Nephron (organoid): ENCODE measurements at regions not wholly inside any gene's neighbourhood (a gene's known extent, or its start where the extent isn't known, plus 50 kb on each side); places are given as distances from the start of the nearest gene placed in this dataset.

Source experiments
- H3K27ac Mint-ChIP-seq, 3 experiments: 2 replicates each; pipeline ENCODE4 v1.8.0; 2020; ENCODE audit warnings: mixed read lengths in 3 of 3, mild to moderate bottlenecking in 2 of 3, moderate library complexity in 1 of 3
- H3K27me3 Mint-ChIP-seq: 2 replicates; pipeline ENCODE4 v1.8.0; 2021; ENCODE audit warnings: low read depth, mild to moderate bottlenecking, moderate library complexity, mixed read lengths
- H3K36me3 Mint-ChIP-seq: 2 replicates; pipeline ENCODE4 v1.8.0; 2020; ENCODE audit warnings: low read depth, mixed read lengths
- H3K4me1 Mint-ChIP-seq: 2 replicates; pipeline ENCODE4 v1.8.0; 2020; ENCODE audit warnings: mixed read lengths
- H3K4me3 Mint-ChIP-seq, 3 experiments: 2 replicates each; pipeline ENCODE4 v1.8.0; 2020; ENCODE audit warnings: mild to moderate bottlenecking in 3 of 3, mixed read lengths in 3 of 3, moderate library complexity in 2 of 3
- H3K9me3 Mint-ChIP-seq: 2 replicates; pipeline ENCODE4 v1.8.0; 2020; ENCODE audit warnings: mixed read lengths
- CTCF ChIP-seq, 3 experiments: fragments of 200-600 bp; sonication (generic); IDR thresholded peaks; one replicate each; pipeline ENCODE4 v1.5.0; 2021; ENCODE audit warnings: antibody characterized with exemption in 3 of 3; ENCODE audit not compliant: unreplicated experiment in 3 of 3

GRCh38 chr6:113513086-113513485 is 344.1 kb upstream of the MARCKS start:
- Mint-ChIP-seq H3K4me3 (no peak overlapping the region), H3K27me3 (no peaks in the 10 kb centered on the region), H3K4me1 (peaks cover 10% of the 10 kb centered on the region), H3K27ac (peak overlapping the region in 2 of 3 experiments; percentile 3 to 15), H3K9me3 (no peaks in the 10 kb centered on the region), H3K36me3 (no peaks in the 10 kb centered on the region)
- TF ChIP-seq CTCF (IDR thresholded peaks at IDR 0.05; ENCODE audit: unreplicated experiment in 3 of 3), result no peak

GRCh38 chr6:113522376-113522775 is 334.8 kb upstream of the MARCKS start:
- Mint-ChIP-seq H3K9me3 (peaks cover 2% of the 10 kb centered on the region), H3K4me3 (no peak overlapping the region), H3K27me3 (no peaks in the 10 kb centered on the region), H3K36me3 (no peaks in the 10 kb centered on the region), H3K4me1 (no peaks in the 10 kb centered on the region), H3K27ac (no peak overlapping the region)
- TF ChIP-seq CTCF (IDR thresholded peaks at IDR 0.05; ENCODE audit: unreplicated experiment in 3 of 3), result no peak

- H3K9me3 Mint-ChIP-seq, result no peaks in the 10 kb centered on the region
- no peaks in the 10 kb centered on the region for H3K27me3 Mint-ChIP-seq
- H3K4me1 Mint-ChIP-seq, result no peaks in the 10 kb centered on the region
- no peaks in the 10 kb centered on the region for H3K36me3 Mint-ChIP-seq
- no peak overlapping the region for H3K4me3 Mint-ChIP-seq
- no peak overlapping the region for H3K27ac Mint-ChIP-seq
- no peak for TF ChIP-seq CTCF (IDR thresholded peaks at IDR 0.05; ENCODE audit: unreplicated experiment in 3 of 3)
Observed at GRCh38 chr6:113524826-113525225, 332.3 kb upstream of the MARCKS start.

GRCh38 chr6:113526553-113526952 is 330.6 kb upstream of the MARCKS start:
- Mint-ChIP-seq H3K36me3 (no peaks in the 10 kb centered on the region), H3K4me3 (no peak overlapping the region), H3K27ac (no peak overlapping the region), H3K9me3 (no peaks in the 10 kb centered on the region), H3K27me3 (no peaks in the 10 kb centered on the region), H3K4me1 (no peaks in the 10 kb centered on the region)
- no peak for TF ChIP-seq CTCF (IDR thresholded peaks at IDR 0.05; ENCODE audit: unreplicated experiment in 3 of 3)

GRCh38 chr6:113526995-113527394 is 330.1 kb upstream of the MARCKS start:
- Mint-ChIP-seq H3K4me3 (no peak overlapping the region), H3K4me1 (no peaks in the 10 kb centered on the region), H3K27ac (no peak overlapping the region), H3K9me3 (no peaks in the 10 kb centered on the region), H3K27me3 (no peaks in the 10 kb centered on the region), H3K36me3 (no peaks in the 10 kb centered on the region)
- no peak for TF ChIP-seq CTCF (IDR thresholded peaks at IDR 0.05; ENCODE audit: unreplicated experiment in 3 of 3)

GRCh38 chr6:113528111-113528510 is 329.0 kb upstream of the MARCKS start:
- Mint-ChIP-seq H3K27me3 (no peaks in the 10 kb centered on the region), H3K27ac (no peak overlapping the region), H3K36me3 (no peaks in the 10 kb centered on the region), H3K9me3 (no peaks in the 10 kb centered on the region), H3K4me1 (no peaks in the 10 kb centered on the region), H3K4me3 (no peak overlapping the region)
- no peak for TF ChIP-seq CTCF (IDR thresholded peaks at IDR 0.05; ENCODE audit: unreplicated experiment in 3 of 3)
